ENCODE measurements at regions not wholly inside any gene's neighbourhood (a gene's known extent, or its start where the extent isn't known, plus 50 kb on each side); places are given as distances from the start of the nearest gene placed in this dataset.

DNA sequence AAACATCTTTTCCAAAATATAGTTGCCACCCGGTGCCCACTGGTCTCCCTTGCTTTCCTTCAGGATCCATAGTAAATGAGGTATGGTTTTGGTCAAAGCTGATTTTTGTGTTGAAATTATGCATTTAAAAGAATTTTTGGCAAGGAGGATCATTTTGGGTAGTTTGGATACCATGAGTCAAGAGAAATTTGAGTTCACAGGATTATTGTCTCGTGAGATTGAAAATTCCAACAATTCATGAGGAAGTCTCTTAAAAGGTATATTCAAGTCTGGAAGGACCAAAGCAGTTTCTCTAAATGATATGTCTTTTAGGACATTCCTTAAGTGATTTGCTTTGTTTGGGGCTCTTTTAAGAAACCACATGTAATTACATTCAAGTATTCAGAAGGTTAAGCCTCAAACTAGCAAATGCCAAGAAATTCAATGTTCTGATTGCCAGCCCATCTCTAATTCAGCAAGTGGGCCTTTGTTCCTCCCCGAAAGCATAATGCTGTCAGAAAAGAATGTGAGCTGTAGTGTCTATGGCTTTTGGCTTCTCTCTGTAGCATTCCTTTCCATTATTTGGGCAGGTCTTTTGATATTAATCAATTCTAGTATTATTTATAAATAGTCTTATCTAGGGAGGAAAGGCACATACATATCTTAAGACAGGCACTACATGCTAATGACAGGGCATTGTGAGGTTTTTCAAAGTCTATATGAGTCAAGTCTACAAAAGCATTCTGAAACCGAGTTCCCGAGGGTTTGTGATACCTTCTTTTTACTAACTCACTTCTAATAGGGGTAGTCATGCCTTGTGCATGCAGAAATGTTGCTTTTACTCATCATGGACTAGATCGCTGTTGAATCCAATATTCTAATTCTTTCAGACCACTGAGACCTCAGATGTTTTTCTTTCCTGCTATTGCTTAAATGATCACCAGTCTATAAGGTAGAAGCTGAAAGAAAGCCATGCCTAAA is 453.9 kb downstream of the ENC1 start:
- TF ChIP-seq, protein P1, sequence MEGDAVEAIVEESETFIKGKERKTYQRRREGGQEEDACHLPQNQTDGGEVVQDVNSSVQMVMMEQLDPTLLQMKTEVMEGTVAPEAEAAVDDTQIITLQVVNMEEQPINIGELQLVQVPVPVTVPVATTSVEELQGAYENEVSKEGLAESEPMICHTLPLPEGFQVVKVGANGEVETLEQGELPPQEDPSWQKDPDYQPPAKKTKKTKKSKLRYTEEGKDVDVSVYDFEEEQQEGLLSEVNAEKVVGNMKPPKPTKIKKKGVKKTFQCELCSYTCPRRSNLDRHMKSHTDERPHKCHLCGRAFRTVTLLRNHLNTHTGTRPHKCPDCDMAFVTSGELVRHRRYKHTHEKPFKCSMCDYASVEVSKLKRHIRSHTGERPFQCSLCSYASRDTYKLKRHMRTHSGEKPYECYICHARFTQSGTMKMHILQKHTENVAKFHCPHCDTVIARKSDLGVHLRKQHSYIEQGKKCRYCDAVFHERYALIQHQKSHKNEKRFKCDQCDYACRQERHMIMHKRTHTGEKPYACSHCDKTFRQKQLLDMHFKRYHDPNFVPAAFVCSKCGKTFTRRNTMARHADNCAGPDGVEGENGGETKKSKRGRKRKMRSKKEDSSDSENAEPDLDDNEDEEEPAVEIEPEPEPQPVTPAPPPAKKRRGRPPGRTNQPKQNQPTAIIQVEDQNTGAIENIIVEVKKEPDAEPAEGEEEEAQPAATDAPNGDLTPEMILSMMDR (IDR thresholded peaks at IDR 0.05) = no peak
- no peak for TF ChIP-seq POLR2A (IDR thresholded peaks at IDR 0.05)
